PC-9 (cell line): ENCODE measurements at regions not wholly inside any gene's neighbourhood (a gene's known extent, or its start where the extent isn't known, plus 50 kb on each side); places are given as distances from the start of the nearest gene placed in this dataset.

ENCODE experiments used
- EZH2 ChIP-seq: fragments of 200-600 bp; sonication (generic); IDR thresholded peaks from 2 replicates; pipeline ENCODE4 v1.8.0; 2017; ENCODE audit warnings: antibody characterized with exemption, low read depth
- TF ChIP-seq, protein P1 (sequence below): fragments of 200-600 bp; sonication (generic); conservative IDR thresholded peaks from 2 replicates; pipeline ENCODE4 v1.6.1; 2017; ENCODE audit warnings: mixed run types, antibody characterized with exemption, mild to moderate bottlenecking, moderate library complexity

DNA sequence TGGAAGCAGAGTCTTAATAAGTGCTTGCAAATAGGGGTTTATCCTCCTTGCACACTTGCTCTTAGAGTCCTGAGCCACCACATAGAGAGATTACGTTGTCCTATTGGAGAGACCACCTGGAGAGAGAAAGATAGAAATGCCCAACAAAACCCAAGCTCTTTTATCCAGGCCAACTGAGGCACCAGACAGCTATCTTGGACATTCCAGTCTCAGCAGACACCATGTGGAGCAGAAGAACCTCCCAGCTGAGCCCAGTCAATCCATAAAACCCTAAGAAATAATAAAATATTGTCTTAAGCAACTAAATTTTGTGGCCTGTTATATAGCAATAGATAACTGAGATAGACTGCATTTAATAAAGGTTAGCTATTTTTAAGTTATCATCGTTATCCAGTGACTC lies 105.7 kb upstream of the PFN2 start:
- no peak for TF ChIP-seq EZH2
- TF ChIP-seq, protein P1, sequence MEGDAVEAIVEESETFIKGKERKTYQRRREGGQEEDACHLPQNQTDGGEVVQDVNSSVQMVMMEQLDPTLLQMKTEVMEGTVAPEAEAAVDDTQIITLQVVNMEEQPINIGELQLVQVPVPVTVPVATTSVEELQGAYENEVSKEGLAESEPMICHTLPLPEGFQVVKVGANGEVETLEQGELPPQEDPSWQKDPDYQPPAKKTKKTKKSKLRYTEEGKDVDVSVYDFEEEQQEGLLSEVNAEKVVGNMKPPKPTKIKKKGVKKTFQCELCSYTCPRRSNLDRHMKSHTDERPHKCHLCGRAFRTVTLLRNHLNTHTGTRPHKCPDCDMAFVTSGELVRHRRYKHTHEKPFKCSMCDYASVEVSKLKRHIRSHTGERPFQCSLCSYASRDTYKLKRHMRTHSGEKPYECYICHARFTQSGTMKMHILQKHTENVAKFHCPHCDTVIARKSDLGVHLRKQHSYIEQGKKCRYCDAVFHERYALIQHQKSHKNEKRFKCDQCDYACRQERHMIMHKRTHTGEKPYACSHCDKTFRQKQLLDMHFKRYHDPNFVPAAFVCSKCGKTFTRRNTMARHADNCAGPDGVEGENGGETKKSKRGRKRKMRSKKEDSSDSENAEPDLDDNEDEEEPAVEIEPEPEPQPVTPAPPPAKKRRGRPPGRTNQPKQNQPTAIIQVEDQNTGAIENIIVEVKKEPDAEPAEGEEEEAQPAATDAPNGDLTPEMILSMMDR: no peak
